ENCODE measurements at regions not wholly inside any gene's neighbourhood (a gene's known extent, or its start where the extent isn't known, plus 50 kb on each side); places are given as distances from the start of the nearest gene placed in this dataset.
"Not testable (repeated sequence)": the region's sequence is repeated elsewhere in the genome, so short reads cannot be mapped to it uniquely, and the experiment has no call there.

DNA sequence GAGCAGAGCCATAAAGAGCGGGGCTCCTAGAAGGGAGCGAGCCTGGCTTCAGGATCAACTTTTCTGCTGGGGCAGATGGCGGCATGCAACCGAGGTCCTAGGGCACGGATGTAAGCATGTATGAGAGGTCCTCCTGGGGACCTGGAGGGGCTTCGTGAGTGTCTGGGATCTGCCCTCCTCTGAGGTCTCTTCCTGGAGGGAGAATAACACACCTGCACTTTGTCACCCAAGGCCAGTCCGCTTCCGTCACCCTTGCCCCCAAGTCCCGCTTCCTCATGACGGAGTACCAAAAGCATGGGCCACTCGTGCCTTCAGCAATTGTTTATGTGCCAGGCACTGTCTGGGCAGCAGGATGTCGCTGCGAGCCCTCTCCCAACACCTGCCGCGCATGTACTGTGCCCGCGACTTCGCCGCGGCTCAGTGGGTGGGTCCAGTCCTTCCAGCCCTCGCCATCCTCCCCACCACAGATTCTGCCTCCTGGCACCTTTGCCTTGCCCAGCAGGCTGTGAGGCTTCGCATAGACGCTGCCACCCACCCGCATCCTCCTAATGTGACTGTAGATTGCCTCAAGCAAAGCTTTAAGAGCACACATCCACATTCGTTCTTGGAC lies 60.0 kb upstream of the TMPRSS2 start:
- DNase-seq (ENCODE audit: low read depth), result no peak

- not testable (repeated sequence) for DNase-seq (ENCODE audit: low read depth)
Measured at GRCh38 chr21:41567237-41567636, 59.3 kb upstream of the TMPRSS2 start.

DNA sequence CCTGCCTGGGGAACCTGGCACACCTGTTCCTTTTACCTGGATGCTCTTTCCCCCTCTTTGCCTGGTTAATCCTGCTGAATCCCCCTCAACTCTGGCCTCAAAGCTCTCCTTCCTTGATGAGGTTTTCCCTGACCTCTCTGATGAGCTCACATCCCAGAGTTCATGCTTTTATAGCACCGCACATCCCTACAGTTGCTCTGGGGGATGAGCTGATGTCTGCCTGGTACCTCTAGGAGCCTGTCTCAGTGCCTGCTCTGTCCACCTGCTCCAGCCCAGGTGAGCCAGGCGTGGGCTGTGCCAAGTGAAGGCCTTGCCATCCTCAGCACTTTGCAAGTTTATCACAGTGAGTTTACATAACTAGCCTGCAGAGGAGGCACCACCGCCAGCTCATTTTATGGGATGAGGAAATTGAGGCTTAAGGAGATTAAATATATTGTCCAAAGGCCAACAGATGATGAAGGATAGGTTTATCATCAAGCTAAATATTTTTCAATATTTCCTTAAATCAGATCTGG lies 58.6 kb upstream of the TMPRSS2 start:
- no peak for DNase-seq (ENCODE audit: low read depth)

GRCh38 chr21:41565550-41565949 lies 57.6 kb upstream of the TMPRSS2 start:
- no peak for DNase-seq (ENCODE audit: low read depth)

DNA sequence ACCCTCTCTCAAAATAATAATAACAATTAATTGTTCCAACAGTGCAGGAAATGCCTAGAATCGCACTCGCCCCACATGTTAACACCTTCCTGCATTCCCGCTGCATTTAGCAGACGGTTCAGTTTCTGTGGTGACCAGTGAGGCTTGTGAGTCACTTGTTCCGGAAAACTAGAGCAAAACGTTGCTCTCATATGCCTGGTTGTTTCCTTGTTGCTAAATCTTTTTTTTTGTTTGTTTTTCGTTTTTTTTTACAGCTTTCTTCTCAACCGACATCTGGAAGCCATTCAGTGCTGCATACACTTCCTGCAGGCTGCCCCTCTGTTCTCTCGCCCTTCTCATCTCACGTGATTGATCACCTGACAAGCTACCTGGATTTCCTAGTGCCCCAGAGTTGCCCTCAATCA lies 56.9 kb upstream of the TMPRSS2 start:
- DNase-seq (ENCODE audit: low read depth), result peak; percentile 69

DNA sequence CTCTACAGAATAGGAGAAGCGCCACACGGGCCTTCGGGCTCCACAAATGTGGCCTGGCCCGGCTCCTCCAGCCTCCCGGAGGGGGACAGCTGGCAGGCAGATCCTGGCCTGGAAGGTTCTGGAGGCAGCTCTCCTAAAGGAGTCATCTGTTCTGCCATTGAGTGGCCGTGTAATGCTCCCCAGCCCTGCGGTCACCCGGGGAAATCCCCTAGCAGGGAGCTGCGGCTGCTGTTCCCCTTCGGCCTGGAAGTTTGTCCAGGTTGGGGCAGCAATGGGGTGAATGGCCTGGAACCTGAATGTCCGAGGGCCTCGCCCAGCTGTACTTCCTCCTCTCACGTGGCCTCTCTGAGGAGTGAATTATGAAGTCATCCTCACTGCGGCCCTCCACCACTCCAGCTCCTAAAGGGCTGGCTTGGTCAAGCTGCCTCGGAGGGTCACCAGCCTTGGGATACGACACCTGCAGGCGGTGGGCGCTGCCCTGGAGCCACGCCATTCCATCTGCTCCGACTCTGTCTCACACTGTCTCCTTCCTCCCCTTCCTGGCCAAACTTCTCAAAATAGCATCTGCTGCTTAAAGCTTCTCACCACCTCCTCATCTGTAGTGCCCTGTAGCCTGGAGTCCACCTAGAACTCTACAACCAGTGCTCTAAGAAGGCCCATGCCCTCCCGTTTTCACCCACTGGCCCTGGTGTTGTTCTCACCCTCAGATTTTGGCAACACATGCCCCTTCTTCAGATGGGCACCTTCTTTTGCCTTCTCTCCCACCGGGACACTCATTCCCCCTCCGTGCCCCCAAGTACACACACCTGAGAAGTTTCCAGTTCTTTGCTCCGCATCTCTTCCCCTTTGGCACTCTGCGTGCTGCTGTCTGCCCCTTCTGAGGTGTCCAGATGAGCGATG lies 54.4 kb upstream of the TMPRSS2 start:
- DNase-seq (ENCODE audit: low read depth), result peak; percentile 25

DNA sequence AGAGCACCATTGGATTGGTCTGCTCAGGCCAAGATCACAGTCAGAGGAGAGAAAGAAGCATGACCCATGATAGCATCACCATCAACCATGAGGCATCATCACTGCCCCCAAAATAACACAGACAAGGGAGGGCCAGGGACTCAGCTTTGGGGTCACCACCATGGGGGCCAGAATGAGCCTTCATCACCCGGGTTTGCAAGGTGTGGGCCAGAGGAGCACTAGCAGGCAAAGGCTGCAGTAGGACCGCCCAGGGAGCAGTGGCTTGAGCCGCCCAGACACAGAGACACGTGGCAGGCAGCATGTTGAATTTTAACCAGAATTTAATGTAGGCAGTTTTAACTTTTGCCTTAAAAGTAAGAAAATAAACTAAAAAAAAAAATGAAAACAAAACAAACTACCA lies 53.7 kb upstream of the TMPRSS2 start:
- no peak for DNase-seq (ENCODE audit: low read depth)

GRCh38 chr21:41560661-41561158 lies 52.8 kb upstream of the TMPRSS2 start:
- DNase-seq (ENCODE audit: low read depth), result no peak

DNA sequence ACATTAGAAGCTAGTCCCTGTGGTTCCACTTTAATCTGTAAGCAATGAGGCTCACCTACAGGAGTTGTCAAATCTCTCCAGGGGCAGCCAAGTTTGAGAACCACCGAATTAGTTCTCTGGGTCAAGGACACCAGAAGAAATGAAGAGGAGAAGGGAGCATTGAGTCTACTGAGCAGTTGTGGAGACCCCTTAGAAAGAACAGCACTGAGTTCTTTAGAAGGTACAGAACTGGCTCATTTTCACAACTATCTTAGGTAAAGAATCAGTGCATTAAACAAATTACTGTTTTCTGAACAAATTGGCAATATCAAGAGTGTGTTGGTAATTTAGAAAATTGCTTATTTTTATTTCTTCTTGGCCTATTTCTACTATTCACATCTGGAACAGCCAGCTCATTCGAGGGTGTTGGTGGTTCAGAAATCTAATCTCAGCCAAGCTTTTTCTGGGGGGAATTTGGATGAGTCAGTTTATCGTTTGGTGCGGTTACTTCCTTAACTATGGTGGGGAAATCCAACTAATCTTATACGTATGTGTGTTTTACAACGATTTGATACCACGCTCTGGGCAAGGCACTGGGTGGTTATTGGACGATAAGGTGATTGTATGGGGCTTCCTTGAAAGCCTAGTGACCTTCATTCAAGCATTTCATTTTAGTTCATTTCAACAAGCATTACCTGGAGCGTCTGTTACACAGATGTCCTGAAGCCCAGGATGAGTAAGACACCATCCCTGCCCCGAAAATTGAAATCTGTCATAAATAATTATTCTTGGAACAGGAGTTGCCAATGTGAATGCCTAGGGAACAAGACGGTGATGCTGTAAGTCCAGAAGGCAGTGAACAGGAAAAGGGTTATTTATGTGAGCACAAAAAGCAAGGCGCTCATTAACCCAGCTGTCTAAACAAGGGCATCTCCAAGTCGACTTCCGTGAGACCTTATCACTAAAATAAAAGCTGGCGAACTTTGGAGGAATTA lies 52.0 kb upstream of the TMPRSS2 start:
- DNase-seq (ENCODE audit: low read depth), result peak; percentile 66

DNA sequence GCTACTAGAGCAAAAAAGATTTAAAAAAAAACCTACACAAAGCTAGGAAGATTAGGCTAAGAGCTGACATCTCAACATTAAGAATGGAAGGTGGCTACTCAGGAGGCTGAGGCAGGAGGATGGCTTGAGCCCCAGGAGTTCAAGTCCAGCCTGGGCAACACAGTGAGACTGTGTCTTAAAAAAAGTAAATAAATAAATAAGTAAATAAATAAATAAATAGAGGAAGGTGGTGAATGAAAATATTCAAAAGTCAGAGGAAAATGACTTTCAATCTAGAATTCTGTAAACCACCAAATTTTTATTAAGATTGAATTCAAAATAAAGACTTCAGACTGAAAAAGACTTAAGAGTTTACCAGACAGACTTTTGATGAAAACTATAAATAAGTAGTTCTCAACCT lies 50.9 kb upstream of the TMPRSS2 start:
- no peak for DNase-seq (ENCODE audit: low read depth)

DNA sequence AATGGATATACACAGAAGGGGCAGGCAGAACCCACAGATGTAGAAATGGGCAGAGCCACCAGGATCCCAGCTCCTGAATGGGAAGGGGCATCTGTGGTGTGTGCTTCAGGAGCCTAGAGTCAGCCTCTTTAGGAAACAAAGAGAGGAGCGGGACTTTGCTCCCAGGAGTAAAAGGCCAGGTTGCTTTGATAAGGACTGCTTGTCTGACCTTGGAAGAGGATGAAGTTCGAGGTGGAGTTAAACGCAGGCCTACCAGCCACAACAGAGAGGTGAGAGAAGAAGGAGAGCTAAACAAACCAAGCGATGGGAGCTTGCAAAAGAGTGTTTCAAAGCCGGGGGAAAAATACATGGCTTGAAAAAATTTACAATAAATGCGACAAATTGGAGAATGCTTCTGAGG lies 49.9 kb upstream of the TMPRSS2 start:
- no peak for DNase-seq (ENCODE audit: low read depth)

Measured in GM04504 (cell line).